ENCODE measurements at regions not wholly inside any gene's neighbourhood (a gene's known extent, or its start where the extent isn't known, plus 50 kb on each side); places are given as distances from the start of the nearest gene placed in this dataset.

- peaks cover 3% of the 10 kb centered on the region for H3K4me1 Mint-ChIP-seq (ENCODE audit: low read depth)
- H3K27me3 Mint-ChIP-seq = peaks cover 11% of the 10 kb centered on the region
- no peak overlapping the region for H3K4me3 Mint-ChIP-seq
- H3K36me3 Mint-ChIP-seq = no peaks in the 10 kb centered on the region
- H3K9me3 Mint-ChIP-seq (ENCODE audit: low read depth) = no peaks in the 10 kb centered on the region
- no peak overlapping the region for H3K27ac Mint-ChIP-seq
Measured at GRCh38 chr2:45132551-45132950, 123.3 kb upstream of the SIX2 start.

- no peaks in the 10 kb centered on the region for H3K9me3 Mint-ChIP-seq (ENCODE audit: low read depth)
- H3K4me3 Mint-ChIP-seq = no peak overlapping the region
- no peak overlapping the region for H3K27ac Mint-ChIP-seq
Measured at GRCh38 chr2:45131587-45131986, 122.3 kb upstream of the SIX2 start.

GRCh38 chr2:45130736-45131135, 121.5 kb upstream of the SIX2 start:
- Mint-ChIP-seq H3K27ac (no peak overlapping the region), H3K36me3 (no peaks in the 10 kb centered on the region), H3K27me3 (peaks cover 6% of the 10 kb centered on the region), H3K4me3 (no peak overlapping the region), H3K9me3 (ENCODE audit: low read depth) (no peaks in the 10 kb centered on the region), H3K4me1 (ENCODE audit: low read depth) (peaks cover 3% of the 10 kb centered on the region)

More at GRCh38 chr2:45131587-45131986, 122.3 kb upstream of the SIX2 start:
- Mint-ChIP-seq H3K27me3 (peaks cover 8% of the 10 kb centered on the region), H3K4me1 (ENCODE audit: low read depth) (peaks cover 3% of the 10 kb centered on the region), H3K36me3 (no peaks in the 10 kb centered on the region)

GRCh38 chr2:45128580-45128997, 119.3 kb upstream of the SIX2 start:
- Mint-ChIP-seq H3K4me1 (ENCODE audit: low read depth) (no peaks in the 10 kb centered on the region), H3K36me3 (no peaks in the 10 kb centered on the region), H3K27me3 (peaks cover 3% of the 10 kb centered on the region), H3K9me3 (ENCODE audit: low read depth) (no peaks in the 10 kb centered on the region), H3K27ac (no peak overlapping the region), H3K4me3 (no peak overlapping the region)

- Mint-ChIP-seq H3K27ac (no peak overlapping the region), H3K4me3 (no peak overlapping the region), H3K4me1 (ENCODE audit: low read depth) (no peaks in the 10 kb centered on the region), H3K27me3 (no peaks in the 10 kb centered on the region), H3K9me3 (ENCODE audit: low read depth) (no peaks in the 10 kb centered on the region), H3K36me3 (no peaks in the 10 kb centered on the region)
Measured at GRCh38 chr2:45127891-45128290, 118.6 kb upstream of the SIX2 start.

GRCh38 chr2:45127321-45127720, 118.1 kb upstream of the SIX2 start:
- Mint-ChIP-seq H3K4me1 (ENCODE audit: low read depth) (no peaks in the 10 kb centered on the region), H3K9me3 (ENCODE audit: low read depth) (no peaks in the 10 kb centered on the region), H3K27me3 (no peaks in the 10 kb centered on the region), H3K4me3 (no peak overlapping the region), H3K27ac (no peak overlapping the region), H3K36me3 (no peaks in the 10 kb centered on the region)

GRCh38 chr2:45125232-45125631, 116.0 kb upstream of the SIX2 start:
- no peaks in the 10 kb centered on the region for H3K27me3 Mint-ChIP-seq
- H3K4me1 Mint-ChIP-seq (ENCODE audit: low read depth) = no peaks in the 10 kb centered on the region
- no peak overlapping the region for H3K27ac Mint-ChIP-seq
- H3K36me3 Mint-ChIP-seq = no peaks in the 10 kb centered on the region
- H3K9me3 Mint-ChIP-seq (ENCODE audit: low read depth) = no peaks in the 10 kb centered on the region
- no peak overlapping the region for H3K4me3 Mint-ChIP-seq

- H3K36me3 Mint-ChIP-seq = no peaks in the 10 kb centered on the region
- no peaks in the 10 kb centered on the region for H3K9me3 Mint-ChIP-seq (ENCODE audit: low read depth)
- no peaks in the 10 kb centered on the region for H3K4me1 Mint-ChIP-seq (ENCODE audit: low read depth)
- no peaks in the 10 kb centered on the region for H3K27me3 Mint-ChIP-seq
- H3K27ac Mint-ChIP-seq = no peak overlapping the region
- no peak overlapping the region for H3K4me3 Mint-ChIP-seq
Measured at GRCh38 chr2:45124456-45124855, 115.2 kb upstream of the SIX2 start.

GRCh38 chr2:45123521-45124191, 114.4 kb upstream of the SIX2 start:
- H3K9me3 Mint-ChIP-seq (ENCODE audit: low read depth) = no peaks in the 10 kb centered on the region
- no peak overlapping the region for H3K4me3 Mint-ChIP-seq
- H3K27ac Mint-ChIP-seq = no peak overlapping the region
- H3K4me1 Mint-ChIP-seq (ENCODE audit: low read depth) = no peaks in the 10 kb centered on the region
- H3K36me3 Mint-ChIP-seq = no peaks in the 10 kb centered on the region
- no peaks in the 10 kb centered on the region for H3K27me3 Mint-ChIP-seq

- no peak overlapping the region for H3K27ac Mint-ChIP-seq
- no peaks in the 10 kb centered on the region for H3K36me3 Mint-ChIP-seq
- H3K4me3 Mint-ChIP-seq = no peak overlapping the region
- H3K4me1 Mint-ChIP-seq (ENCODE audit: low read depth) = no peaks in the 10 kb centered on the region
- H3K27me3 Mint-ChIP-seq = no peaks in the 10 kb centered on the region
- no peaks in the 10 kb centered on the region for H3K9me3 Mint-ChIP-seq (ENCODE audit: low read depth)
Measured at GRCh38 chr2:45123065-45123464, 113.8 kb upstream of the SIX2 start.

GRCh38 chr2:45121236-45121927, 112.1 kb upstream of the SIX2 start:
- H3K27ac Mint-ChIP-seq = no peak overlapping the region
- no peaks in the 10 kb centered on the region for H3K4me1 Mint-ChIP-seq (ENCODE audit: low read depth)
- no peak overlapping the region for H3K4me3 Mint-ChIP-seq
- H3K36me3 Mint-ChIP-seq = no peaks in the 10 kb centered on the region
- H3K27me3 Mint-ChIP-seq = no peaks in the 10 kb centered on the region
- H3K9me3 Mint-ChIP-seq (ENCODE audit: low read depth) = no peaks in the 10 kb centered on the region

- Mint-ChIP-seq H3K27me3 (no peaks in the 10 kb centered on the region), H3K4me1 (ENCODE audit: low read depth) (no peaks in the 10 kb centered on the region), H3K4me3 (no peak overlapping the region), H3K9me3 (ENCODE audit: low read depth) (no peaks in the 10 kb centered on the region), H3K36me3 (no peaks in the 10 kb centered on the region), H3K27ac (no peak overlapping the region)
Measured at GRCh38 chr2:45120546-45120945, 111.3 kb upstream of the SIX2 start.

GRCh38 chr2:45119855-45120254, 110.6 kb upstream of the SIX2 start:
- Mint-ChIP-seq H3K27ac (no peak overlapping the region), H3K4me1 (ENCODE audit: low read depth) (no peaks in the 10 kb centered on the region), H3K36me3 (no peaks in the 10 kb centered on the region), H3K27me3 (no peaks in the 10 kb centered on the region), H3K4me3 (no peak overlapping the region), H3K9me3 (ENCODE audit: low read depth) (no peaks in the 10 kb centered on the region)

GRCh38 chr2:45119038-45119437, 109.8 kb upstream of the SIX2 start:
- Mint-ChIP-seq H3K9me3 (ENCODE audit: low read depth) (no peaks in the 10 kb centered on the region), H3K27me3 (no peaks in the 10 kb centered on the region), H3K36me3 (no peaks in the 10 kb centered on the region), H3K4me3 (no peak overlapping the region), H3K4me1 (ENCODE audit: low read depth) (no peaks in the 10 kb centered on the region), H3K27ac (no peak overlapping the region)

- no peak overlapping the region for H3K4me3 Mint-ChIP-seq
- H3K27me3 Mint-ChIP-seq = no peaks in the 10 kb centered on the region
Measured at GRCh38 chr2:45117383-45117782, 108.1 kb upstream of the SIX2 start.

GRCh38 chr2:45115181-45115580, 105.9 kb upstream of the SIX2 start:
- Mint-ChIP-seq H3K9me3 (ENCODE audit: low read depth) (no peaks in the 10 kb centered on the region), H3K27me3 (peaks cover 2% of the 10 kb centered on the region)

More at GRCh38 chr2:45117383-45117782, 108.1 kb upstream of the SIX2 start:
- Mint-ChIP-seq H3K27ac (no peak overlapping the region), H3K4me1 (ENCODE audit: low read depth) (no peaks in the 10 kb centered on the region), H3K9me3 (ENCODE audit: low read depth) (no peaks in the 10 kb centered on the region), H3K36me3 (no peaks in the 10 kb centered on the region)

More at GRCh38 chr2:45115181-45115580, 105.9 kb upstream of the SIX2 start:
- H3K4me3 Mint-ChIP-seq = no peak overlapping the region
- no peak overlapping the region for H3K27ac Mint-ChIP-seq
- no peaks in the 10 kb centered on the region for H3K4me1 Mint-ChIP-seq (ENCODE audit: low read depth)
- H3K36me3 Mint-ChIP-seq = no peaks in the 10 kb centered on the region
